CD4-positive, alpha-beta memory T cell (primary cell): ENCODE measurements at regions not wholly inside any gene's neighbourhood (a gene's known extent, or its start where the extent isn't known, plus 50 kb on each side); places are given as distances from the start of the nearest gene placed in this dataset.
A peak's percentile ranks its signal among the peaks of the same experiment; 100 is the strongest.
"Not testable (repeated sequence)": the region's sequence is repeated elsewhere in the genome, so short reads cannot be mapped to it uniquely, and the experiment has no call there.

Experiments
- CTCF ChIA-PET: fragments of 350-600 bp; sonication (Branson Sonifier 250); formaldehyde crosslinking; loops from one replicate; lab custom pipeline; 2021; ENCODE audit warnings: inconsistent platforms; ENCODE audit not compliant: partially characterized antibody; lab: Charles Lee
- POLR2A ChIA-PET: fragments of 350-600 bp; sonication (Branson Sonifier 250); formaldehyde crosslinking; loops from one replicate; lab custom pipeline; 2021; ENCODE audit not compliant: partially characterized antibody; lab: Charles Lee
- DNase-seq, 5 donors: peaks; one replicate each; pipeline versions ENCODE4 v3.0.0 to v3.0.0-alpha.2; 2020 to 2022; ENCODE audit warnings: mixed read lengths in 1 of 5
- H3K27ac ChIP-seq: one replicate; pipeline ENCODE4 v1.7.0; 2013; ENCODE audit warnings: low read depth, low read length
- H3K27me3 ChIP-seq: 2 replicates; pipeline ENCODE4 v1.7.0; 2013; ENCODE audit warnings: mild to moderate bottlenecking, low read length, moderate library complexity; ENCODE audit not compliant: insufficient read depth
- H3K36me3 ChIP-seq: 2 replicates; pipeline ENCODE4 v1.7.0; 2013; ENCODE audit warnings: mild to moderate bottlenecking, low read length, moderate library complexity; ENCODE audit not compliant: insufficient read depth
- H3K4me1 ChIP-seq: 2 replicates; pipeline ENCODE4 v1.7.0; 2013; ENCODE audit warnings: mild to moderate bottlenecking, low read length, moderate library complexity; ENCODE audit not compliant: insufficient read depth
- H3K4me3 ChIP-seq, 2 donors: one replicate each; pipeline ENCODE4 v1.7.0; 2013; ENCODE audit warnings: low read length in 2 of 2, mild to moderate bottlenecking in 1 of 2
- H3K9me3 ChIP-seq, 2 donors: one replicate each; pipeline ENCODE4 v1.7.0; 2013; ENCODE audit warnings: low read length in 2 of 2, control low read depth in 1 of 2; ENCODE audit not compliant: control insufficient read depth in 1 of 2
- H3K27ac Mint-ChIP-seq, 7 donors: one replicate each; pipeline ENCODE4 v1.8.0; 2020 to 2021; ENCODE audit warnings: mixed read lengths in 7 of 7, mild to moderate bottlenecking in 6 of 7, inconsistent platforms in 3 of 7, moderate library complexity in 3 of 7
- H3K27me3 Mint-ChIP-seq, 2 donors: one replicate each; pipeline ENCODE4 v1.8.0; 2020 to 2021; ENCODE audit warnings: mixed read lengths in 2 of 2
- H3K36me3 Mint-ChIP-seq, 2 donors: one replicate each; pipeline ENCODE4 v1.8.0; 2020 to 2021; ENCODE audit warnings: mixed read lengths in 2 of 2, inconsistent platforms in 1 of 2, mild to moderate bottlenecking in 1 of 2
- H3K4me1 Mint-ChIP-seq, 4 donors: one replicate each; pipeline ENCODE4 v1.8.0; 2020 to 2021; ENCODE audit warnings: mixed read lengths in 4 of 4, mild to moderate bottlenecking in 1 of 4
- H3K4me3 Mint-ChIP-seq, 8 donors: one replicate each; pipeline ENCODE4 v1.8.0; 2020 to 2021; ENCODE audit warnings: mixed read lengths in 8 of 8, mild to moderate bottlenecking in 7 of 8, moderate library complexity in 6 of 8, inconsistent platforms in 3 of 8
- H3K9me3 Mint-ChIP-seq, 8 donors: one replicate each; pipeline ENCODE4 v1.8.0; 2020 to 2021; ENCODE audit warnings: mixed read lengths in 8 of 8, mild to moderate bottlenecking in 5 of 8, inconsistent platforms in 3 of 8, moderate library complexity in 1 of 8
- intact Hi-C: fragments of 100-400 bp; cut with micrococcal nuclease; formaldehyde crosslinking; loops from one replicate; pipeline ENCODE4 v1.15.1; 2023

DNA sequence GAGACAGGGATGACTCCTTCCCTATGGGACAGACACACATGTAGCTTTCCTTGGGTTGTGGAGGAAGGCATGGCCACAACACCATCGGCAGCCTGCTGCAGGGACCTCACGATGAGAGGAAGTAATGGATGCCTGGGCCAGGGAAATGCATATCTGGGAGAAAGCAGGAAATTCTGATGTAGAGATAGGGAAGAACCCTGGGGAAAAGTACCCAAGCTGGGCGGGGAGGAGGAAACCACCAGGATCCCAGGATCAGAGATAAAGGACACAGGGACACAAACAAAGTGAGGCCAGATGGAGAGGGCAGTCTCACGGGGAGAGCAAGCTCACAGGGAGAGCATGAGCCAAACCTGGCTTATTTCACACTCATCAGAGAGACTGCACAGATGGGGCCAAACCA, 294.7 kb upstream of the TEKT4 start:
- H3K36me3 ChIP-seq, H3K4me1 Mint-ChIP-seq, H3K27ac ChIP-seq, H3K27me3 Mint-ChIP-seq, POLR2A ChIA-PET, CTCF ChIA-PET, H3K4me1 ChIP-seq, H3K9me3 ChIP-seq, H3K9me3 Mint-ChIP-seq, H3K27me3 ChIP-seq, H3K36me3 Mint-ChIP-seq, intact Hi-C loops, H3K4me3 Mint-ChIP-seq, H3K4me3 ChIP-seq, DNase-seq, H3K27ac Mint-ChIP-seq: not testable (repeated sequence)

DNA sequence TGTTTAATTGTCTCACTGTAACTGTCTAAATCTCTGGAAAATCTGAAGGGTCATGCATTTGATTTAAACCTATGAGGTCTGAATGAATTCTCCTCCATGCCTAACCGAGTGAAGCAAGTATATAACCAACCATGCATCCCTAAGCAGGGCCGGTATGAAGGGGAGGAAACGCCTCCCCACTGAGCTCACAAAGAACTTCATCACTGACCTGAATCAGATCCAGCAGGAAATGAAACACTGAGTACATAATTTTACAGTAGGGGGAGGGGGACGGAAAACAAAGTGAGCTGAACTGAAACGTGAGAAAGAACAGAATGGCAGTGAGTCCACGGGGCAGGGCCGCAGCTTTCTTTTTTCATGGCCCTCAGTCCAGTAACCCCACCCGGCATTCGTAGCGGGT, 294.1 kb upstream of the TEKT4 start:
- H3K36me3 ChIP-seq, H3K27me3 ChIP-seq, H3K36me3 Mint-ChIP-seq, H3K4me1 ChIP-seq, H3K27ac Mint-ChIP-seq, intact Hi-C loops, H3K9me3 Mint-ChIP-seq, H3K4me3 ChIP-seq, CTCF ChIA-PET, H3K27me3 Mint-ChIP-seq, H3K4me1 Mint-ChIP-seq, H3K9me3 ChIP-seq, H3K27ac ChIP-seq, POLR2A ChIA-PET, H3K4me3 Mint-ChIP-seq, DNase-seq: not testable (repeated sequence)

DNA sequence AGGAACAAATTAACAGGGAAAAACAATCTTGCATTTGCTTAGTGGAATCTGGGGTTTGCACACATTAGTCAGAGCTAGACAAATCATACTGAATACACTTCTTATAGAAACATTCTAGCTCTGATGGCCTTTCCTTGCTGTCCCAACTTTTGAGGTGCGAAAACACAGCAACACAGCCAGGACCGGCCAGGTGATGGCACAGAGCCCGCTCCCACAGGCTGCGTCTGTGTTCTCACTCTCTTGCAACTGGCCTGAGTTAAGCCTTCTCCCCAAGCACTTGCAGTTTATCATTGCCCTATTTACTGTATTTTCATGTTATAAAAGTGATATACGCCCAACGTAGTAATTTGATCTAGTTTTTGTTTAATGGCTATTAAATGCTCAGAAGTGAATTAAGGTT, 292.0 kb upstream of the TEKT4 start:
- H3K27me3 Mint-ChIP-seq, H3K36me3 Mint-ChIP-seq, H3K27me3 ChIP-seq, H3K27ac ChIP-seq, intact Hi-C loops, H3K4me1 Mint-ChIP-seq, H3K4me3 Mint-ChIP-seq, H3K9me3 ChIP-seq, DNase-seq, H3K4me1 ChIP-seq, H3K36me3 ChIP-seq, H3K27ac Mint-ChIP-seq, POLR2A ChIA-PET, H3K9me3 Mint-ChIP-seq, CTCF ChIA-PET, H3K4me3 ChIP-seq: not testable (repeated sequence)

DNA sequence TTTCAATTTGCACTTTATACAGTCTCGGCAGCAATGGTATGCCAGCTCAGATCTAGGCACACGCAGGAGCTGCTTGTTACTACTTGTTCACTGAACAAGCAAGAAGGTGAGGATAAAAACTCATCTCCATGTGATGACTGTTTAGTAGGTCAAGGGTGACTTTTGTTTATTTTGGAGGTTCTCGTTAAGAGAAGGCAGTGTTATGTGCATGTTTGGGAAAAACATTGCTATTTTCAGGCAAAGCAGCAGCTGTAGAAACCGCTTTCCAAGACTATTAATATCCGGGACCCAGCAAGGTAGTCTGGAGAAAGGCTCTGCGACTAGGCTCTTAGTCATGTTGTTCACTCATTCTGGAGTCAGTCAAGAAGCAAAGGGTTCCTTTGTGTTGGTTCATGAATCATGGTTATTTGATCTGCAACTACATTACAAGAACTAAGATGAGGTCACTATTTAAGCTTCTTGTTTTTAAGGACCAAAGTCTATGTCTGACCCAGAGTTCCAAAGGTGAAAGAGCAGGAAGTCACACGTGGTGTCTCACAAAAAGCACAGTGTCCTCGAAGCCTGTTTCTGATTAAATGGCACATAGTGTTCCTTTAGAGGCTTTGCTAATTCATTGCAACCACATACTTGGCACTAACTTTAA, 288.0 kb upstream of the TEKT4 start:
- POLR2A ChIA-PET, H3K27ac ChIP-seq, H3K4me3 Mint-ChIP-seq, H3K9me3 Mint-ChIP-seq, DNase-seq, CTCF ChIA-PET, H3K4me1 ChIP-seq, H3K27me3 Mint-ChIP-seq, H3K4me1 Mint-ChIP-seq, H3K27me3 ChIP-seq, H3K36me3 Mint-ChIP-seq, H3K4me3 ChIP-seq, H3K36me3 ChIP-seq, H3K27ac Mint-ChIP-seq, H3K9me3 ChIP-seq, intact Hi-C loops: not testable (repeated sequence)

DNA sequence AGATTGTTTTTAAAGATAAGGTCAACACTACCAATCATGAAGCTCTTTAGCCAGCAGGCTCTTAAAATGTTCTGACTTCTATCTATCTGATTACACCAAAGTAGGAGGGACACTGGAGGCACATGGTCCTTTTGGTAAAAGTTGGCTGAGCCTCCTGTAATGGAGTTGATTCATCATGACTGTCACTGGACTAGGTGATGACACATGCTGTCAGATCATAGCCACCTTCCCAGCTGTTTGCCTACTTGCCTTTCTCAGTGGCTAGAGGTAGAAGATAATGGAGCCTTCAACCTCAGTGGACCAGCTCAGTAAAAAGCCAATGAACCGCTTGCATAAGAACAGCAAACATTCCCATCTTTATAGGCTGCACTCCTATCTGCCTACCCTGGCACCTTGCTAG, 286.7 kb upstream of the TEKT4 start:
- H3K9me3 Mint-ChIP-seq, H3K4me3 ChIP-seq, H3K27me3 ChIP-seq, H3K27me3 Mint-ChIP-seq, H3K36me3 Mint-ChIP-seq, H3K27ac ChIP-seq, H3K27ac Mint-ChIP-seq, H3K4me1 ChIP-seq, intact Hi-C loops, H3K36me3 ChIP-seq, H3K4me1 Mint-ChIP-seq, H3K9me3 ChIP-seq, DNase-seq, H3K4me3 Mint-ChIP-seq, CTCF ChIA-PET, POLR2A ChIA-PET: not testable (repeated sequence)

DNA sequence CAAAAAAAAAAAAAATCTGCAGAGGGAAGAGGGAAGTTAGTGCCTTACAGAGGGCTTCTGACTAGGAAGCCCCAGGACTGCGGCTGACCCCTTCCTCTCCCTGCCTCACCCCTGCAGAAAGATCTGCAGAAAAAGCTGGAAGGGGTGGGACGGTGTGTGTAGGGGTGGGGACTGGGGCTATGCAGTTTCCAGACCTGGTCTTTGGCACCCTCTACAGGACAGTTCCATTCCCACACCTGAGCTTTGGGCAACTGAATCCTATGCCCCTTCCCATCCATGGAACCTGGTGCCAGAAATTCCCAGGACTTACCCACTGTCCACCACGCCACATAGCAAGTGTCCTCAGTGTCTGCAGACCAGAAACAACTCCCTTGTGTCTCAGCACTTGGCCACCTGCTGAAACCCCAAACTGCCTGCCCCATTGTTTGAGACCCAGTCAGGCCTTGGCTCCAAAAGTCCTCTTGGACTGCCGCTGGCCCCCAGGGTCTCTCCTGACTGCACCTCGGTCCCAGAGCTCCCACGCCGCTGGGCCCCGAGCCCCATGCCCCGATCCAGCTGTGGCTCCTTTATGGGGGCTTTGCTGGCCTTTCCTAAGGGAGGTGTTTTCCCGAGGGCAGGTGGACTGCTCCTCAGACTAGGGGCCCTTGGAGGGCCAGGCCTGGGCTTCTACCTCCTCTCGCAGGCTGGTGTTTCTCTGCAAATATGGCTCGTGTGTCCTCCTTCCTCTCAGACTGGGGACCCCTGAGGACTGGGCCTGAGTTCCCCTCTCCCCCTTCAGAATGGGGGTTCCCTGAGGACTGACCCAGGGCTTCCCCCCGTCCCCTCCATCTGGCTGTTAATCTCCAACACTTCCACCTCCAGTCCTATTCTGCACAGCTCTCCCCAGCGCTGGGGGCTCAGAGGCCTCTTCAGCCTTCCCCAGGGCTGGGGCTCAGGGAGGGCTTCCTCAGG, 284.9 kb upstream of the TEKT4 start:
- H3K27ac Mint-ChIP-seq, H3K36me3 ChIP-seq, H3K36me3 Mint-ChIP-seq, POLR2A ChIA-PET, H3K27me3 Mint-ChIP-seq, H3K4me1 ChIP-seq, H3K4me1 Mint-ChIP-seq, H3K4me3 Mint-ChIP-seq, DNase-seq, H3K9me3 Mint-ChIP-seq, CTCF ChIA-PET, H3K27ac ChIP-seq, H3K9me3 ChIP-seq, intact Hi-C loops, H3K4me3 ChIP-seq, H3K27me3 ChIP-seq: not testable (repeated sequence)

DNA sequence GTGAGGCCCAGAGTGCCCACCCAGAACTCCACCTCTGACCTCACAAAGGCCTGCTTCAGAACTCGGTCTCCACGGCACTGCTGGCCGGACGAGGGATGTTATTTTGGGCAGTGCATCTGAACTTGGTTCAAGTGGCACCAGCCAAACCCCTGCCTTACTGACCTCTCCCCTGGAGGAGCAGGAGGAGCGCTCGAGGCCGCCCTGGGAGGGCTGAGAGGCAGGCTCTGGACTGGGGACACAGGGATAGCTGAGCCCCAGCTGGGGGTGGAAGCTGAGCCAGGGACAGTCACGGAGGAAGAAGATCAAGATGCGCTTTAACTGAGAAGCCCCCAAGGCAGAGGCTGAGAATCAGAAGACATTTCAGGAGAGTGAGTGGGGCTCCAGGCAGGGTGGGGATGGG, 284.2 kb upstream of the TEKT4 start:
- peak in 1 of 5 donors; percentile 36 for DNase-seq
- H3K4me3 ChIP-seq, H3K27me3 ChIP-seq, intact Hi-C loops, H3K36me3 Mint-ChIP-seq, H3K27ac ChIP-seq, CTCF ChIA-PET, H3K9me3 ChIP-seq, POLR2A ChIA-PET, H3K36me3 ChIP-seq, H3K27ac Mint-ChIP-seq, H3K4me1 Mint-ChIP-seq, H3K27me3 Mint-ChIP-seq, H3K9me3 Mint-ChIP-seq, H3K4me1 ChIP-seq, H3K4me3 Mint-ChIP-seq: not testable (repeated sequence)
